ENCODE measurements at regions not wholly inside any gene's neighbourhood (a gene's known extent, or its start where the extent isn't known, plus 50 kb on each side); places are given as distances from the start of the nearest gene placed in this dataset.
"Not testable (repeated sequence)": the region's sequence is repeated elsewhere in the genome, so short reads cannot be mapped to it uniquely, and the experiment has no call there.

GRCh38 chr22:25462474-25463346, 101.8 kb upstream of the GRK3 start:
- DNase-seq = peak; percentile 55 to 70

GRCh38 chr22:25463347-25463628, 101.2 kb upstream of the GRK3 start:
- not testable (repeated sequence) for DNase-seq

- not testable (repeated sequence) for DNase-seq
These were observed 100.1 kb upstream of the GRK3 start for GRCh38 chr22:25464326-25464725.

GRCh38 chr22:25465949-25466348, 98.5 kb upstream of the GRK3 start:
- DNase-seq = no peak

GRCh38 chr22:25472382-25472781, 92.1 kb upstream of the GRK3 start:
- no peak for DNase-seq

- peak in 1 of 2 donors; percentile 58 for DNase-seq
These were observed 89.0 kb upstream of the GRK3 start for GRCh38 chr22:25475257-25476022.

- no peak for DNase-seq
These were observed 87.1 kb upstream of the GRK3 start for GRCh38 chr22:25477358-25477757.

GRCh38 chr22:25478111-25478510, 86.4 kb upstream of the GRK3 start:
- no peak for DNase-seq

- no peak for DNase-seq
These were observed 85.9 kb upstream of the GRK3 start for GRCh38 chr22:25478528-25478927.

GRCh38 chr22:25480868-25481267, 83.6 kb upstream of the GRK3 start:
- DNase-seq = not testable (repeated sequence)

GRCh38 chr22:25482091-25482760, 82.2 kb upstream of the GRK3 start:
- DNase-seq = no peak

GRCh38 chr22:25482868-25483639, 81.4 kb upstream of the GRK3 start:
- no peak for DNase-seq

GRCh38 chr22:25483931-25484330, 80.5 kb upstream of the GRK3 start:
- DNase-seq = no peak

GRCh38 chr22:25484521-25485315, 79.8 kb upstream of the GRK3 start:
- DNase-seq = no peak

- DNase-seq = peak in 1 of 2 donors; percentile 1
These were observed 78.6 kb upstream of the GRK3 start for GRCh38 chr22:25485626-25486545.

- no peak for DNase-seq
These were observed 77.0 kb upstream of the GRK3 start for GRCh38 chr22:25487508-25487907.

GRCh38 chr22:25488244-25489020, 76.0 kb upstream of the GRK3 start:
- no peak for DNase-seq

GRCh38 chr22:25489947-25490346, 74.5 kb upstream of the GRK3 start:
- DNase-seq = no peak

- no peak for DNase-seq
These were observed 73.6 kb upstream of the GRK3 start for GRCh38 chr22:25490896-25491295.

GRCh38 chr22:25492162-25492561, 72.3 kb upstream of the GRK3 start:
- no peak for DNase-seq
